DMS 273 (cell line): ENCODE measurements at regions not wholly inside any gene's neighbourhood (a gene's known extent, or its start where the extent isn't known, plus 50 kb on each side); places are given as distances from the start of the nearest gene placed in this dataset.
"Not testable (repeated sequence)": the region's sequence is repeated elsewhere in the genome, so short reads cannot be mapped to it uniquely, and the experiment has no call there.

ENCODE experiments used
- DNase-seq: peaks from one replicate; lab custom pipeline; 2025; ENCODE audit not compliant: unreplicated experiment; lab: John Stamatoyannopoulos, UW

GRCh38 chr2:215799194-215799593 lies 214.2 kb downstream of the MREG start:
- no peak for DNase-seq

GRCh38 chr2:215797676-215798075 lies 215.7 kb downstream of the MREG start:
- DNase-seq: no peak

- peak; percentile 31 for DNase-seq
These were observed 217.1 kb downstream of the MREG start for GRCh38 chr2:215796140-215796855.

- DNase-seq: no peak
These were observed 218.4 kb downstream of the MREG start for GRCh38 chr2:215794829-215795546.

GRCh38 chr2:215793747-215794595 lies 219.4 kb downstream of the MREG start:
- DNase-seq: no peak

- DNase-seq: no peak
These were observed 221.8 kb downstream of the MREG start for GRCh38 chr2:215791481-215791937.

GRCh38 chr2:215790523-215791421 lies 222.6 kb downstream of the MREG start:
- DNase-seq: no peak

GRCh38 chr2:215787565-215788178 lies 225.7 kb downstream of the MREG start:
- DNase-seq: no peak

GRCh38 chr2:215787025-215787424 lies 226.3 kb downstream of the MREG start:
- DNase-seq: no peak

GRCh38 chr2:215784371-215784783 lies 229.0 kb downstream of the MREG start:
- DNase-seq: no peak

- DNase-seq: not testable (repeated sequence)
These were observed 229.7 kb downstream of the MREG start for GRCh38 chr2:215783640-215784039.

GRCh38 chr2:215782965-215783364 lies 230.4 kb downstream of the MREG start:
- no peak for DNase-seq

- DNase-seq: no peak
These were observed 231.1 kb downstream of the MREG start for GRCh38 chr2:215782295-215782694.

GRCh38 chr2:215780907-215781685 lies 232.3 kb downstream of the MREG start:
- DNase-seq: no peak

GRCh38 chr2:215780313-215780712 lies 233.0 kb downstream of the MREG start:
- DNase-seq: no peak

- DNase-seq: no peak
These were observed 233.4 kb downstream of the MREG start for GRCh38 chr2:215779912-215780311.

GRCh38 chr2:215777465-215778044 lies 235.8 kb downstream of the MREG start:
- DNase-seq: no peak

- DNase-seq: no peak
These were observed 238.2 kb downstream of the MREG start for GRCh38 chr2:215775106-215775505.

- no peak for DNase-seq
These were observed 239.6 kb downstream of the MREG start for GRCh38 chr2:215773728-215774127.
